Nephron (organoid): ENCODE measurements at regions not wholly inside any gene's neighbourhood (a gene's known extent, or its start where the extent isn't known, plus 50 kb on each side); places are given as distances from the start of the nearest gene placed in this dataset.
"Not testable (repeated sequence)": the region's sequence is repeated elsewhere in the genome, so short reads cannot be mapped to it uniquely, and the experiment has no call there.

Experiments used
- H3K27ac Mint-ChIP-seq, 3 experiments: 2 replicates each; pipeline ENCODE4 v1.8.0; 2020; ENCODE audit warnings: mixed read lengths in 3 of 3, mild to moderate bottlenecking in 2 of 3, moderate library complexity in 1 of 3
- H3K27me3 Mint-ChIP-seq: 2 replicates; pipeline ENCODE4 v1.8.0; 2021; ENCODE audit warnings: low read depth, mild to moderate bottlenecking, moderate library complexity, mixed read lengths
- H3K36me3 Mint-ChIP-seq: 2 replicates; pipeline ENCODE4 v1.8.0; 2020; ENCODE audit warnings: low read depth, mixed read lengths
- H3K4me1 Mint-ChIP-seq: 2 replicates; pipeline ENCODE4 v1.8.0; 2020; ENCODE audit warnings: mixed read lengths
- H3K4me3 Mint-ChIP-seq, 3 experiments: 2 replicates each; pipeline ENCODE4 v1.8.0; 2020; ENCODE audit warnings: mild to moderate bottlenecking in 3 of 3, mixed read lengths in 3 of 3, moderate library complexity in 2 of 3
- H3K9me3 Mint-ChIP-seq: 2 replicates; pipeline ENCODE4 v1.8.0; 2020; ENCODE audit warnings: mixed read lengths
- TF ChIP-seq, protein P1 (sequence below), 3 experiments: fragments of 200-600 bp; sonication (generic); IDR thresholded peaks; one replicate each; pipeline ENCODE4 v1.5.0; 2021; ENCODE audit warnings: antibody characterized with exemption in 3 of 3; ENCODE audit not compliant: unreplicated experiment in 3 of 3

DNA sequence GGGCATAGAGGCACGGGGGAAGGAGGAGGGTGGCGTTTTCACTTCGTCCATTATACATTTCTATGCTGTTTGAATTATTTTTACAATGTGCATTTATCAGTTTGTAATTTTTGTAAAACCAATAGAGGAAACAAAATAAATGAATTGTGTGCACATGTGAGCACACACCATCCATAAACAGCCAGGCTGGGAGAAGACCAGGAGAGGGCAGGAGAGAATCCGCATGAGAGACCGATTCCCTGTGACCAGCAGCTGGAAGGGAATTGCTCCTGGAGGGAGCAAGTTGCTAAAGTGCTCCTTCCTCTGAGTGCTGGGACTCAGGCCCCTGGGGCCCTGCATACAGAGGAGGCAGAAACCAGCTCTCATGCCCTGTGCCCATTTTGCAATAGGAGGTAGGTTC is 126.0 kb downstream of the ABCC12 start:
- H3K27me3 Mint-ChIP-seq = no peaks in the 10 kb centered on the region
- no peaks in the 10 kb centered on the region for H3K9me3 Mint-ChIP-seq
- H3K27ac Mint-ChIP-seq = no peak overlapping the region
- H3K36me3 Mint-ChIP-seq = no peaks in the 10 kb centered on the region
- no peaks in the 10 kb centered on the region for H3K4me1 Mint-ChIP-seq
- H3K4me3 Mint-ChIP-seq = no peak overlapping the region
- TF ChIP-seq, protein P1, sequence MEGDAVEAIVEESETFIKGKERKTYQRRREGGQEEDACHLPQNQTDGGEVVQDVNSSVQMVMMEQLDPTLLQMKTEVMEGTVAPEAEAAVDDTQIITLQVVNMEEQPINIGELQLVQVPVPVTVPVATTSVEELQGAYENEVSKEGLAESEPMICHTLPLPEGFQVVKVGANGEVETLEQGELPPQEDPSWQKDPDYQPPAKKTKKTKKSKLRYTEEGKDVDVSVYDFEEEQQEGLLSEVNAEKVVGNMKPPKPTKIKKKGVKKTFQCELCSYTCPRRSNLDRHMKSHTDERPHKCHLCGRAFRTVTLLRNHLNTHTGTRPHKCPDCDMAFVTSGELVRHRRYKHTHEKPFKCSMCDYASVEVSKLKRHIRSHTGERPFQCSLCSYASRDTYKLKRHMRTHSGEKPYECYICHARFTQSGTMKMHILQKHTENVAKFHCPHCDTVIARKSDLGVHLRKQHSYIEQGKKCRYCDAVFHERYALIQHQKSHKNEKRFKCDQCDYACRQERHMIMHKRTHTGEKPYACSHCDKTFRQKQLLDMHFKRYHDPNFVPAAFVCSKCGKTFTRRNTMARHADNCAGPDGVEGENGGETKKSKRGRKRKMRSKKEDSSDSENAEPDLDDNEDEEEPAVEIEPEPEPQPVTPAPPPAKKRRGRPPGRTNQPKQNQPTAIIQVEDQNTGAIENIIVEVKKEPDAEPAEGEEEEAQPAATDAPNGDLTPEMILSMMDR (IDR thresholded peaks at IDR 0.05; ENCODE audit: unreplicated experiment in 3 of 3) = no peak

DNA sequence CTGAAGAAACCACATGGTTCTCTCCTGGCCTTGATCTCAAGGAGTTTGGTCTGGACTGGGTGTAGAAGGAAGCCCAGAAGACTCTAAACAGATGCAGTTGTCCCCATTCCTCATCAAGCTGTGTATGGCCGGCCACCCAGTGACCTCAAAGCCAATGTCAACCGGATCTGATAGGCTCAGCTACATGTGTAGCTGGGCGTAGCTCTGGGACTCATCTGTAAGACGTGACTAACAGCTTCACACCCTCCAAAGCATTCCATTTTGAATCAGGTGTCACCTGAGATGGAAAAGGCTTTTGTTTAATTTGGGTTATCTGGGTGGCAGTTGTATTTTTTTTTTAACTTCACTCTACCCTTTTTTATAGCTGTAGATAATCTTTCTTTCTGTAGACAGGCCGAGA is 130.4 kb downstream of the ABCC12 start:
- H3K36me3 Mint-ChIP-seq = no peaks in the 10 kb centered on the region
- H3K27ac Mint-ChIP-seq = no peak overlapping the region
- H3K9me3 Mint-ChIP-seq = no peaks in the 10 kb centered on the region
- TF ChIP-seq, protein P1 (IDR thresholded peaks at IDR 0.05; ENCODE audit: unreplicated experiment in 3 of 3) = no peak
- no peak overlapping the region for H3K4me3 Mint-ChIP-seq
- no peaks in the 10 kb centered on the region for H3K4me1 Mint-ChIP-seq
- H3K27me3 Mint-ChIP-seq = no peaks in the 10 kb centered on the region

DNA sequence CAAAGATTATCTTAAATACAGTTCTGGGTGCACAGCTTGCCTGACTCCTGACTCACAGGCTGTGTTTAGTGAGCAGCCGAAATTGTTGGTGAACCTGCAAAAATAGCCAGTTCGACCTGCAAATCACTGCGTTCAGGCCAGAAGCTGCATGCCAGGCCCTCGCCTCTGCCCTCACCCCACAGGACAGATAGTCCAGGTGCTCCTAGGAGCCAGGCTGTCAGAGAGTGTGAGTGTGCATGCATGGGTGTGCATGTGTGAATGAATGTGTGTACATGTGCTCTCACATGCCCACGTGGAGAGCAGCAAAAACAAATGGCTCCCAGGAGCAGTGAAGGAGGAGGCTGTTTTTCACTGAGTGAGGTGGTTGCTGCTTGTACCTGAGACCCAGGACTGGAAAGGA is 131.8 kb downstream of the ABCC12 start:
- H3K27ac Mint-ChIP-seq = no peak overlapping the region
- TF ChIP-seq, protein P1 (IDR thresholded peaks at IDR 0.05; ENCODE audit: unreplicated experiment in 3 of 3) = no peak
- no peak overlapping the region for H3K4me3 Mint-ChIP-seq
- no peaks in the 10 kb centered on the region for H3K36me3 Mint-ChIP-seq
- H3K4me1 Mint-ChIP-seq = no peaks in the 10 kb centered on the region
- no peaks in the 10 kb centered on the region for H3K27me3 Mint-ChIP-seq
- no peaks in the 10 kb centered on the region for H3K9me3 Mint-ChIP-seq

DNA sequence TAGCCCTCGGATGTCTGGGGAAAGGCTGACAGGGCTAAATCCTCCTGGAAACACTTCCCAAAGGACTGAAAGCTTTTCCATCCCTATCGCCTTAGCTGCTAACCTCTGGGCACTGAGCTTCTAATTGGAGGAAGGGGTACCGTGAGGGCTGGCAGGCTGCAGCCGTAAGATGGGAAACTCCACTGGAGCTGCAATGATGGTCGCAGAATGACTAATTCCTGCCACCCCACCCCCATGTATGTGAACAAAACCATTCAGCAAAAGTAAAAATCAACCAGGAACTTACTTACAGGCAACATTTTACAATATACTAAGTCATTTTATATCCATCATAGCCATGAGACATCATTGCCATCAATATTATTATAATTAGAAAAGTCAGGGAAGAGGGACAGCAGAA is 133.3 kb downstream of the ABCC12 start:
- TF ChIP-seq, protein P1 (IDR thresholded peaks at IDR 0.05; ENCODE audit: unreplicated experiment in 3 of 3) = no peak
- Mint-ChIP-seq H3K36me3 (no peaks in the 10 kb centered on the region), H3K4me3 (no peak overlapping the region), H3K27me3 (no peaks in the 10 kb centered on the region), H3K4me1 (no peaks in the 10 kb centered on the region), H3K9me3 (no peaks in the 10 kb centered on the region), H3K27ac (no peak overlapping the region)

DNA sequence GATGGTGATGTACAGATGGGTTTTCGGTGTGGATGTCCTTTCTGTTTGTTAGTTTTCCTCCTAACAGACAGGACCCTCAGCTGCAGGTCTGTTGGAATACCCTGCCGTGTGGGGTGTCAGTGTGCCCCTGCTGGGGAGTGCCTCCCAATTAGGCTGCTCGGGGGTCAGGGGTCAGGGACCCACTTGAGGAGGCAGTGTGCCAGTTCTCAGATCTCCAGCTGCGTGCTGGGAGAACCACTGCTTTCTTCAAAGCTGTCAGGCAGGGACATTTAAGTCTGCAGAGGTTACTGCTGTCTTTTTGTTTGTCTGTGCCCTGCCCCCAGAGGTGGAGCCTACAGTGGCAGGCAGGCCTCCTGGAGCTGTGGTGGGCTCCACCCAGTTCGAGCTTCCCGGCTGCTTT is 135.2 kb downstream of the ABCC12 start:
- H3K9me3 Mint-ChIP-seq = not testable (repeated sequence)

DNA sequence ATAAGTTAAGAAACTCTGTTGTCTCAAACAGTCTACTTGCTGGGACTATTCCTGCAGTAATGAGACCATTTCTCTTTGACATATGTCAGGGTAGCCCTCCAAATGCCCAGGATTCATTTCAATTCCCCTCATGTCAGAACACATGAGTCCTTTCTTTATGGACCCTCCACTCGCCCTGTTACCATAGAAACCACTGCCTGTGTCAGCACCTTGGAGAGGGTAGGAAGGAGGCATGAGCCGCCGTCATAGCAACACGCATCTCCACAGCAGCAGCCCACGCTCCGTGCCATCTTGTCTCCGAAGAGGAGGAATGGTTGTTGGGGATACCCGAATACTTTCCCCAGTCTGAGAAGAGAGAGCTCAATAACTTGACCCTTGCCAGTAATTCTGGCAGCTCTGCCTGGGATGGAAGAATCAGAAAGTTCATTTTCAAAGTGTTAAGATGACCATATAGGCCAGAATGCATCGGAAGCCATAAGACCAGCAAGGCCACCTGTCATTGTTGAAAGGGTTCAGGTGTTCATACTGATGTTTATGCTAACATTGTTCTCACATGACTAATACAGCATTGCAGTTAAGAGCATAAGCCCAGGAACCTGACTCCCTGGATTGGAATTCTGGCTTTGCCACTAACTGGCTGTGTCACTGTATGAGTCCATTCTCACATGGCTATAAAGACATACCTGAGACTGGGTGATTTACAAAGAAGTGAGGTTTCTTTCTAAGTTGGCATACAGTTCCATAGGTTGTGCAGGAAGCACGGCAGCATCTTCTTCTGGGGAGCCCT is 141.3 kb downstream of the ABCC12 start:
- Mint-ChIP-seq H3K4me1 (peaks cover 10% of the 10 kb centered on the region), H3K9me3 (peaks cover 13% of the 10 kb centered on the region), H3K27me3 (peaks cover 4% of the 10 kb centered on the region), H3K27ac (no peak overlapping the region), H3K36me3 (peaks cover 3% of the 10 kb centered on the region), H3K4me3 (no peak overlapping the region)
- TF ChIP-seq, protein P1 (IDR thresholded peaks at IDR 0.05; ENCODE audit: unreplicated experiment in 3 of 3) = no peak

More for the DNA sequence above, 135.2 kb downstream of the ABCC12 start:
- H3K27me3 Mint-ChIP-seq, H3K27ac Mint-ChIP-seq, H3K36me3 Mint-ChIP-seq, H3K4me1 Mint-ChIP-seq, H3K4me3 Mint-ChIP-seq: not testable (repeated sequence)
